ENCODE measurements at regions not wholly inside any gene's neighbourhood (a gene's known extent, or its start where the extent isn't known, plus 50 kb on each side); places are given as distances from the start of the nearest gene placed in this dataset.

DNA sequence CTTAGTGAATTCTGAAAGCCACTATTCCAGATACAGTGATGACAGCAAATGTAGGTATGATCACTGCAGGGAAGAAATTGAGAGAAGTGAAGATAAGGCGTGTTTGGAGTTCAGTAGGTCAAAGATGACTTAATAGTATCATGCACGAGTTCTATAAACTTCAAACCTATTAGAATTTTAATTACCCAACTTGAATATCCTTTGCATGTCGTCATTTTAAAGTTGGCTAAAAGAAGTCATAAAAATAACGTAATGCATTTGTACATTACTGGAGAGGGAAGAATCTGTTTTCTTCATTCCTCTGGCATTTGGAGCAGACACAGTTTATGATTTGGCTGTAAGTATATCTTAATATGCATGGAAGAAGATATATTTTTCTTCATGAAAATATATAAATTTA lies 68.6 kb upstream of the MXRA5 start (continued):
- TF ChIP-seq, protein P1, sequence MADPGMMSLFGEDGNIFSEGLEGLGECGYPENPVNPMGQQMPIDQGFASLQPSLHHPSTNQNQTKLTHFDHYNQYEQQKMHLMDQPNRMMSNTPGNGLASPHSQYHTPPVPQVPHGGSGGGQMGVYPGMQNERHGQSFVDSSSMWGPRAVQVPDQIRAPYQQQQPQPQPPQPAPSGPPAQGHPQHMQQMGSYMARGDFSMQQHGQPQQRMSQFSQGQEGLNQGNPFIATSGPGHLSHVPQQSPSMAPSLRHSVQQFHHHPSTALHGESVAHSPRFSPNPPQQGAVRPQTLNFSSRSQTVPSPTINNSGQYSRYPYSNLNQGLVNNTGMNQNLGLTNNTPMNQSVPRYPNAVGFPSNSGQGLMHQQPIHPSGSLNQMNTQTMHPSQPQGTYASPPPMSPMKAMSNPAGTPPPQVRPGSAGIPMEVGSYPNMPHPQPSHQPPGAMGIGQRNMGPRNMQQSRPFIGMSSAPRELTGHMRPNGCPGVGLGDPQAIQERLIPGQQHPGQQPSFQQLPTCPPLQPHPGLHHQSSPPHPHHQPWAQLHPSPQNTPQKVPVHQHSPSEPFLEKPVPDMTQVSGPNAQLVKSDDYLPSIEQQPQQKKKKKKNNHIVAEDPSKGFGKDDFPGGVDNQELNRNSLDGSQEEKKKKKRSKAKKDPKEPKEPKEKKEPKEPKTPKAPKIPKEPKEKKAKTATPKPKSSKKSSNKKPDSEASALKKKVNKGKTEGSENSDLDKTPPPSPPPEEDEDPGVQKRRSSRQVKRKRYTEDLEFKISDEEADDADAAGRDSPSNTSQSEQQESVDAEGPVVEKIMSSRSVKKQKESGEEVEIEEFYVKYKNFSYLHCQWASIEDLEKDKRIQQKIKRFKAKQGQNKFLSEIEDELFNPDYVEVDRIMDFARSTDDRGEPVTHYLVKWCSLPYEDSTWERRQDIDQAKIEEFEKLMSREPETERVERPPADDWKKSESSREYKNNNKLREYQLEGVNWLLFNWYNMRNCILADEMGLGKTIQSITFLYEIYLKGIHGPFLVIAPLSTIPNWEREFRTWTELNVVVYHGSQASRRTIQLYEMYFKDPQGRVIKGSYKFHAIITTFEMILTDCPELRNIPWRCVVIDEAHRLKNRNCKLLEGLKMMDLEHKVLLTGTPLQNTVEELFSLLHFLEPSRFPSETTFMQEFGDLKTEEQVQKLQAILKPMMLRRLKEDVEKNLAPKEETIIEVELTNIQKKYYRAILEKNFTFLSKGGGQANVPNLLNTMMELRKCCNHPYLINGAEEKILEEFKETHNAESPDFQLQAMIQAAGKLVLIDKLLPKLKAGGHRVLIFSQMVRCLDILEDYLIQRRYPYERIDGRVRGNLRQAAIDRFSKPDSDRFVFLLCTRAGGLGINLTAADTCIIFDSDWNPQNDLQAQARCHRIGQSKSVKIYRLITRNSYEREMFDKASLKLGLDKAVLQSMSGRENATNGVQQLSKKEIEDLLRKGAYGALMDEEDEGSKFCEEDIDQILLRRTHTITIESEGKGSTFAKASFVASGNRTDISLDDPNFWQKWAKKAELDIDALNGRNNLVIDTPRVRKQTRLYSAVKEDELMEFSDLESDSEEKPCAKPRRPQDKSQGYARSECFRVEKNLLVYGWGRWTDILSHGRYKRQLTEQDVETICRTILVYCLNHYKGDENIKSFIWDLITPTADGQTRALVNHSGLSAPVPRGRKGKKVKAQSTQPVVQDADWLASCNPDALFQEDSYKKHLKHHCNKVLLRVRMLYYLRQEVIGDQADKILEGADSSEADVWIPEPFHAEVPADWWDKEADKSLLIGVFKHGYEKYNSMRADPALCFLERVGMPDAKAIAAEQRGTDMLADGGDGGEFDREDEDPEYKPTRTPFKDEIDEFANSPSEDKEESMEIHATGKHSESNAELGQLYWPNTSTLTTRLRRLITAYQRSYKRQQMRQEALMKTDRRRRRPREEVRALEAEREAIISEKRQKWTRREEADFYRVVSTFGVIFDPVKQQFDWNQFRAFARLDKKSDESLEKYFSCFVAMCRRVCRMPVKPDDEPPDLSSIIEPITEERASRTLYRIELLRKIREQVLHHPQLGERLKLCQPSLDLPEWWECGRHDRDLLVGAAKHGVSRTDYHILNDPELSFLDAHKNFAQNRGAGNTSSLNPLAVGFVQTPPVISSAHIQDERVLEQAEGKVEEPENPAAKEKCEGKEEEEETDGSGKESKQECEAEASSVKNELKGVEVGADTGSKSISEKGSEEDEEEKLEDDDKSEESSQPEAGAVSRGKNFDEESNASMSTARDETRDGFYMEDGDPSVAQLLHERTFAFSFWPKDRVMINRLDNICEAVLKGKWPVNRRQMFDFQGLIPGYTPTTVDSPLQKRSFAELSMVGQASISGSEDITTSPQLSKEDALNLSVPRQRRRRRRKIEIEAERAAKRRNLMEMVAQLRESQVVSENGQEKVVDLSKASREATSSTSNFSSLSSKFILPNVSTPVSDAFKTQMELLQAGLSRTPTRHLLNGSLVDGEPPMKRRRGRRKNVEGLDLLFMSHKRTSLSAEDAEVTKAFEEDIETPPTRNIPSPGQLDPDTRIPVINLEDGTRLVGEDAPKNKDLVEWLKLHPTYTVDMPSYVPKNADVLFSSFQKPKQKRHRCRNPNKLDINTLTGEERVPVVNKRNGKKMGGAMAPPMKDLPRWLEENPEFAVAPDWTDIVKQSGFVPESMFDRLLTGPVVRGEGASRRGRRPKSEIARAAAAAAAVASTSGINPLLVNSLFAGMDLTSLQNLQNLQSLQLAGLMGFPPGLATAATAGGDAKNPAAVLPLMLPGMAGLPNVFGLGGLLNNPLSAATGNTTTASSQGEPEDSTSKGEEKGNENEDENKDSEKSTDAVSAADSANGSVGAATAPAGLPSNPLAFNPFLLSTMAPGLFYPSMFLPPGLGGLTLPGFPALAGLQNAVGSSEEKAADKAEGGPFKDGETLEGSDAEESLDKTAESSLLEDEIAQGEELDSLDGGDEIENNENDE (IDR thresholded peaks at IDR 0.05; ENCODE audit: insufficient replicate concordance, low read length), result no peak
- TF ChIP-seq POLR2AphosphoS5 (IDR thresholded peaks at IDR 0.05; ENCODE audit: low read depth, low read length), result no peak
- TF ChIP-seq, protein P2, sequence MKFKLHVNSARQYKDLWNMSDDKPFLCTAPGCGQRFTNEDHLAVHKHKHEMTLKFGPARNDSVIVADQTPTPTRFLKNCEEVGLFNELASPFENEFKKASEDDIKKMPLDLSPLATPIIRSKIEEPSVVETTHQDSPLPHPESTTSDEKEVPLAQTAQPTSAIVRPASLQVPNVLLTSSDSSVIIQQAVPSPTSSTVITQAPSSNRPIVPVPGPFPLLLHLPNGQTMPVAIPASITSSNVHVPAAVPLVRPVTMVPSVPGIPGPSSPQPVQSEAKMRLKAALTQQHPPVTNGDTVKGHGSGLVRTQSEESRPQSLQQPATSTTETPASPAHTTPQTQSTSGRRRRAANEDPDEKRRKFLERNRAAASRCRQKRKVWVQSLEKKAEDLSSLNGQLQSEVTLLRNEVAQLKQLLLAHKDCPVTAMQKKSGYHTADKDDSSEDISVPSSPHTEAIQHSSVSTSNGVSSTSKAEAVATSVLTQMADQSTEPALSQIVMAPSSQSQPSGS (IDR thresholded peaks at IDR 0.05; ENCODE audit: low read length), result no peak
- TF ChIP-seq CEBPB (IDR thresholded peaks at IDR 0.05; ENCODE audit: low read depth, low read length), result no peak
- no peak for TF ChIP-seq SIRT6 (IDR thresholded peaks at IDR 0.05; ENCODE audit: low read length)

All from H1 (cell line).